Ammon's horn (tissue), 1 donor: ENCODE measurements at regions not wholly inside any gene's neighbourhood (a gene's known extent, or its start where the extent isn't known, plus 50 kb on each side); places are given as distances from the start of the nearest gene placed in this dataset.
"Not testable (repeated sequence)": the region's sequence is repeated elsewhere in the genome, so short reads cannot be mapped to it uniquely, and the experiment has no call there.

Experiments
- DNase-seq: peaks from one replicate; pipeline ENCODE4 v3.0.0-alpha.2; 2016; ENCODE audit warnings: low spot score

DNA sequence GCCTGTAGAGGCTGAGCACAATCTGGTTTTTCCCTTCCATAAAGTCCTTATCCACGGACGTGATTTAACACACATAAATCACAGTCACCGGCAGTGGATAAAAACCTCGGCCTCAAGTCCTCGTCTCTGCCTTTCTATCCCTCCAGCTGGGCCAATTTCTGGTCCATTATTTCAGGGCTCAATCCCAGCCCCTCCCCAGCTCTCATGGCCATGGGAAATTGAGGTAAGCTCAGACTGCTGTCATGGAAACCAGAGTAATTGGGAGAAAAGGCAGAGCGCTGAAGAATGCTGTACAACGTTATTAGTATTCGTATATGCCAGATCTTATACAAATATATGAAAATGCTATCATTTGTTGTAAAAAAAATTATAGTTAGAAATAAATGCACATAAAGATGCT lies 86.2 kb upstream of the USP29 start:
- DNase-seq: no peak

DNA sequence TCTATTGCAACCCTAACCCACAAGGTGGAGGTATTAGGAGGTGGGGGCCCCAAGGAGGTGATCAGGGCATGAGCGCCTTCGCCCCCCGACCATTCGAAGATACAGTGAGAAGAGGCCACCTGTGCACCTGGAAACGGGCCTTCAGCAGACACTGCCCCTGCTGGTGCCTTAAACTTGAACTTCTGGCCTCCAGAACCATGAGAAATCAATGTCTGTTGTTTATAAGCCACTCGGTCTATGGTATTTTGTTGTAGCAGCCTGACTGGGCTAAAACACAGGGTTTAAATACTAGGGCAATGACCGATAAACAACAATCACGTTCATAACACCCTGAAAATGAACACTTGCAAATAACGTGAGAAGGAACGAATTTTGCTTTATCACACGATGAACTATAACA lies 85.2 kb upstream of the USP29 start:
- no peak for DNase-seq

DNA sequence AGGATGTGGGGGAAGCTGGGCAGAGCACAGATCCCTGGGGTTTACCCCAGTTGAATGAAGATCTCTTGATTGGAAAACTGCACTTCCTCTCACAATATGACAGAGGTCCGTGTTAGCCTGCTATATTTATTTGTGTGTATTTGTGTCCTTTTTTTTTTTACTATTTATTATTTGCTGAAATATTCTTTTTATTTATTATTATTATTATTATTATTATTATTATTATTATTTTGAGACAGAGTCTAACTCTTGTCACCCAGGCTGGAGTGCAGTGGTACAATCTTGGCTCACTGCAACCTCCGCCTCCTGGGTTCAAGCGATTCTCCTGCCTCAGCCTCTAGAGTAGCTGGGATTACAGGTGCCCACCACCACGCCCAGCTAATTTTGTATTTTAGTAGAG lies 84.0 kb upstream of the USP29 start:
- DNase-seq: not testable (repeated sequence)

DNA sequence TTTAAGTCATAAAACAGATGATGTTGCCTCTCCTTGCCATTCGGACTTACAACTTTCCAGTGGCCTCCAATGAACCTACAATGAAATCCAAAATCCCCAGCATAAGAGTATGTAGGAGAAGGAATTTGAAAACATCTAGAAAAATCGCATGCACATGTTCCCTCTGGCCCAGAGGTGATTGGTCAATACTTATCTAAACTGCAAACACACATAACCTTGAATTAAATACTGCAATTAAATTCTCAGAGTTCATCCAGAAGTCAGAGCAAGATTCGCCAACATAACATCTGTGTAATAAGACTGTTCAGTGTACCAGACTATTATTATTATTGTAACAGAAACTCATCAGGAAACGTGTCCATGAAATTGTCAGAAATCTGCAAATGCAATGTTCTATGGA lies 82.2 kb upstream of the USP29 start:
- no peak for DNase-seq

DNA sequence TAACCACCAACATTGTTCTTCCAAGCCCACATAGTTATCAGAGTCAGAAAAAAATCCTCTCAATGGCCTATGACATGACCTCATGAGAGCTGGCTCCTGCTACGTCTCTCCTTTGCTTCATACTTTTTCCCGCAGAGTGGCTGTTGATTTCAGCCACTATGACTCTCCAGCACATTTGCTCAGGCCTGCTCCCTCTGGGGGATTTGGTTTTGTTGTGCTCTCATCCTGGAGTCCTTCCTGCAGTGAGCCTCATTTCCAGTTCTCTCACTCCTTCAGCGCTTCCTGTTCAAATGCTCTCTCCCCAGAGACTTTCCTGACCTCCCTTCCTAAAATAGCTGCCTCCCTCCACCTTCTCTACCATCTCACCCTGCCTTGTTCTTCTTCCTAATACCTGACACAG lies 72.0 kb upstream of the USP29 start:
- DNase-seq: no peak

DNA sequence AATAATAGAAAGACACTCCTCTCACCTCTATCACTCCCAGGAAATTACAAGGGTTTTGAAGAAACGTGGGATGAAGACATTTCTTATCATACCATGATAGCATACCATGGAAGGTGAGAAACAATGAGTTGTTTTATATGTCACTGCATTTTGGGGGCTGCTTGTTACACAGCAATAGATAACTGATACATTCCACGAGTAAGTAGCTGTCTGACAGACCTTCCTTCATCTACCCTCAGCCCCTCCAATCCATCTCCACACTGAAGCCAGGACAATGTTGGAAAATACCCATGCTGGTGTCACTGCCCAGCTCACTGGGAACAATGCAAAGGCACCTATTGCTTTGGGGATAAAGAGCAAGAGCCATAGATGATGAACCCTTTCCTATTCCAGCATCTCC lies 68.9 kb upstream of the USP29 start:
- no peak for DNase-seq

DNA sequence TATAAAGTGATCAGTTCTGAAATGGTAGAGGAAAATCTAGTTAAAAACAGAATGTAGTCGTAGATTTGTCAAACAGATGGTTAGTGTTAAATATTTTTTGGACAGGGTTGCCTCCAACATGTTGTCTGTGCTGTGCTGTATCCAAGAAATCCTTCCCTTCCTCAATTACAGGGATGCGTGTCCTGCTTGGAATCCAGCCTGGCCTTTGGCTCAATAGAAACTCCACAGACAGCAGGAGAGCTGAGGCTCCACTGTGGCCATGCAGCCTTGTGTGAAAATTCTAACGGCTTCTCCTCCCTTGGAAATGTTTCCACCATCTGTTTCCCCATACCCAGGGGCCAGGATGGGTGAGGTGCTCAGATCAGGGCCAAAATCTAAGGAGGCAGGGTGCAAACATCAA lies 67.7 kb upstream of the USP29 start:
- DNase-seq: no peak

DNA sequence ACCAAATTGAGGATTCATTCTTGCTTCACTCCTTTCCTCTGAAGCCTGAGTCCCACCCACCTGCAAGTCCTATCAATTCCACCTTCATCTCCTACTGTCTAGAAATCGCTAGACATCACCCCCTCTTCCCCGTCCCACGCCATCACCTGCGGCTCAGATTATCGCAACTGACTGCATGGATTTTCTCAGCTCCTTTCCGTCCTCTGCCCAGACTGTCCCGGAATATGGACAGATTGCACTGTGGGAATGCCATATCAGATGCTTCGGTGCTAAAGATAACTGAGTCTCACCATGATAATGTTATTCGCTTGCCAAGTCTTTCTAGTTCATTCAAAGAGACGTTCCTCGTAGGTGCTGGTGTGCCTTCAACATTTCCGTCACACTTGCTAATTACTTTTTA lies 66.4 kb upstream of the USP29 start:
- DNase-seq: peak; percentile 6

DNA sequence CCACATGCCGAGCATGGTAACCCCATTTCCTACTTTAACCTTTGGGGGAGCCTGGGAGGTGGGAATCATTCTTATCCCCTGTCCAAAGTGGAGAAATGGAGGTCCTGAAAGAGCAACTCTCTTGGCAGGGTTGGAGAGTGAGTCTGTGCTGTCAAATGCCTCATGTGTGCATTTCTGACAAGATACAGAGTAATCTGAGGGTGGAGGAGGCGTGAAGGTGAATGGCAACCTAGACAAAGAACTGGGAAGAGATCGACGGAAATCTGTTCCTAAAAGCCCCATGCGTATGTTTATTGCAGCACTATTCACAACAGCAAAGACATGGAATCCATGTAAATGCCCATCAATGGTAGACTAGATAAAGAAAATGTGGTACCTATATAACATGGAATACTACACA lies 63.8 kb upstream of the USP29 start:
- no peak for DNase-seq

DNA sequence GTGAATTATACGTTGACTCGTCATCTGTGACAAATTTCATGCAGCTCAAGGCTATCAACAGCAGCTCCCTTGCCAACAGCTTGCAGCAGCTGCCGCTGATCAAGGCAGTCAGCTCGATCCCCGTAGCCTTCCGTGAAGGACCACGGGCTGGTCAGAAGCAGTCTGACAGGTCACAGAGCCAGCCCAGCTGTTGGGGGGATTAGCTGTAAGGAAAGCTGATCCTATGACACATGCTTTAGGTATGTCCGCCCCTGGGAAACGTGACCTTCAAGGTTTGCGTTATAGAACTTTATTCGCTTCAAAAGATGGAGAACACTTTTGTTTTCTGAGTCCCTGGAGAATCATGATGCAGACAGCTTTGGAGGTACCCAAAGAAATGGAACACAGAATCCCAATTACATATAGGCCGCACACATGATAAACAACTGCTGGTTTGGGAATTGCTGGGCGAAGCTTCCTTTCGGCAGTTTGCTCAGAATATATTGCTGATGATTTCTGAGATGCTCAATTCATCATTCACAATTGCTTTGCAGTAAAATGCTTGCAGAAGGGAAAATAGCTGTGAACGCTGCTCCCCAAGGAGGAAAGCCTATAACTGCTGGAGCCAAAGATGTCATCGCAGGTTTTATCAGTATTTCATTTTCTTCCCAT lies 62.6 kb upstream of the USP29 start:
- DNase-seq: no peak

DNA sequence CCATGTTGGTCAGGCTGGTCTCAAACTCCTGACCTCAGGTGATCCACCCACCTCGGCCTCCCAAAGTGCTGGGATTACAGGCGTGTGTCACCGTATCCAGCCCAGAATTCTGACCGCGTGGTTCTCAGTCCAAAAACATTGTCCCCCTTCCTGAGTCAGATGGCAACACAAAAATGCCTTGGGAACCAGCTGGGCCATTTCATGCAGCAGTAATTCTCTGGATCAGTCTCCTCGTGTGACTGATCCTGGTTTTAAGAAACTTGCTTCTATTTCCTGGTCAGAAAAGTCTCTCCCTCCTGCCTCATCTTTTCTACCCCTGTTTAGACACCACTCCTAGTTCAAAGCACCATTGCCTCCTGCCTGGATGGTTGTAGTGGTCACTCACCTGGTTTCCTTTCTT lies 60.9 kb upstream of the USP29 start:
- no peak for DNase-seq

DNA sequence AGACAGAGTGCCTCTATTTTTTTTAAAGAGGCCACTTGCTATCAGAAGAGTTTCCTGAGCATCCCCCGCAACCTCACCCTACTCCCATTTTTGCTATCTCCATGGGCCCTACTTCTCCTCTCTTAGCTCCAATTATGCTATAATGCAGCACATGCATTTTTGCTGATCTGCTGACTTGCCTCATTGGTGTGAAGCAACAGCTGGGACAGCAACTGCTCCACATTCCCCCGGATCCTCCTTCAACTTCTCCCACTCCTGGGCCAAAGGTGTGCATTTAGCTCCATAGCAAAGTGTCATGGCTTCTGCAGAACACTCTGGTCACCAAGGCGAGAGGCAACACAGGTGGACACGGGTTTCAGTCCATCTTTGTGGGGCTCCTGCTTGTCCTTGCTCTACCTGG lies 56.7 kb upstream of the USP29 start:
- no peak for DNase-seq

DNA sequence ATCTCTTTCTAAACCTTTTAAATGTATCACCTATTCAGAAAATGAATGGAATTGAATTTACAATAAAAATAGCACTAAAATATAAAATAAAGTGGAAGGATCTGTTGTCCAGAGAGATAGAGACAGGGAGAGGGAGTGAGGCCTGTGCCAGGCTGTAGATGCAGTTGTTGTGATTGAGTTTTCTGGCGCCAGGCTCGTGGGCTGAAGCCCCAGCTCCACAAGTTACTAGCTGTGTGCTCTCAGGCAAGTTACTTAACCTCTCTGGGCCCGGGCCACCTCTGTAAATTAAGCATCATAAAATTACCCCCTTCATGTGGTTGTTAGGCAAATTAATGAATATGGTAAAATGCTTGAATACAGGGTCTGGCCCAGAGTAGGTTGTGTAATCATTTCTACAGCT lies 52.3 kb upstream of the USP29 start:
- DNase-seq: no peak

DNA sequence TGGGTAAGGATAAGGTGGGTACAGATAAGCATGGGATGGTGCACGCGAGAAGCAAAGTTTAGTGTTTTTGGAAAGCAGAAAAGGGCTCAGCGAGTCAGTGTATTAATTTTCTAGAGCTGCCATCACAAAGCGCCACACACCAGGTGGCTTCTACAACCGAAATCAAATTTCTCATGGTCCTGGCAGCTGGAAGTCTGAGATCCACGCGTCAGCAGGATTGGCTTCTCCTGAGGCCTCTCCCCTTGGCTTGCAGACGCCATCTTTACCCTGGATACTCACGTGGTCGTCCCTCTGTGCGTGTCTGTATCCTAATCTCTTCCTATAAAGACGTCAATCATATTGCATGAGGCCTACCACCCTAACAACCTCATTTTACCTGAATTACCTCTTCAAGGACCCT lies 51.5 kb upstream of the USP29 start:
- no peak for DNase-seq

DNA sequence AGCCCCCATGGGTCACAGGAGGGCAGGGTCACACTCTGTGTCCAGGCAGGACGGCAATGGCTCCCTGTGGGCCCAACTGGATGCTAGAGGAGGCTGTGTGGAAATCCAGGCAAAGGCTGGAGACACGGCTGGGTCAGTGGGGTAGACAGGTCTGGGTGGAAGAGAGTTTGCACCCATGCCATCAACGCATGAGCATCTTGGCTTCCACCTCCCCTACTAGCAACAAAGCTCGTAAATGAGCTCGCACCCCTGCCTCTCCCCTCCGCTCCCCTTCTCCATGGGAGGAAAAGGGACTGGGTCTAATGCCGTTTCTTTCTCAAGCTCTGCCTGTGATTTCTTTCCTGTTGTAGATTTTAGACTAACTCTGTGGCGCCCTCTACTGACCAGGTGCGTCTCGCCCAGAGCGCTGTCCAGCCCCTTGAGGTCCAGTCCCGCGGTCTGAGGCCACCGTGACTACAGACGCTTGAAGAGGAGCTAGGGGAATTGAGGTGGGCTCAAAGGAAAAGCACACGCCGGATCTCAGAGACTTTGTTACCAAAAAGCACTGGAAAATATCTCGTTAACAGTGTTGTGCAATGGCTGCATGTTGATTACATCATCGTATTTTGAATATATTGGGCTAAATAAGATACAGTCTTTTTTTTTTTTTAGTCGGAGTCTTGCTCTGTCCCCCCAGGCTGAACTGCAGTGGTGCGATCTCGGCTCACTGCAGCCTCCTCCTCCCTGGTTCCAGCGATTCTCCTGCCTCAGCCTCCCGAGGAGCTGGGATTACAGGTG lies 50.7 kb upstream of the USP29 start:
- peak; percentile 20 for DNase-seq
